Peyer's patch (tissue), 4 donors: ENCODE measurements at regions not wholly inside any gene's neighbourhood (a gene's known extent, or its start where the extent isn't known, plus 50 kb on each side); places are given as distances from the start of the nearest gene placed in this dataset.

ENCODE experiments used
- DNase-seq, 3 donors: peaks; one replicate each; pipeline ENCODE4 v3.0.0-alpha.2; 2017 to 2019
- H3K27ac ChIP-seq, 4 donors: fragments of 200-600 bp; sonication (generic); one replicate each; pipeline ENCODE4 v1.5.1; 2016 to 2019
- H3K27me3 ChIP-seq, 2 donors: fragments of 200-600 bp; sonication (generic); one replicate each; pipeline ENCODE4 v1.5.1; 2019
- H3K36me3 ChIP-seq, 3 donors: fragments of 200-600 bp; sonication (generic); one replicate each; pipeline ENCODE4 v1.5.1; 2016 to 2019
- H3K4me1 ChIP-seq, 4 donors: fragments of 200-600 bp; sonication (generic); one replicate each; pipeline ENCODE4 v1.5.1; 2016 to 2019
- H3K4me3 ChIP-seq, 4 donors: fragments of 200-600 bp; sonication (generic); 1 replicate in 3 of 4; 2 replicates in 1 of 4; pipeline ENCODE4 v1.5.1; 2016 to 2019; ENCODE audit warnings: mild to moderate bottlenecking in 1 of 4
- H3K9me3 ChIP-seq, 4 donors: fragments of 200-600 bp; sonication (generic); one replicate each; pipeline ENCODE4 v1.5.1; 2016 to 2019; ENCODE audit warnings: mild to moderate bottlenecking in 1 of 4
- POLR2A ChIP-seq, 2 donors: fragments of 450-650 bp; IDR thresholded peaks; one replicate each; pipeline ENCODE4 v1.5.1; 2017; ENCODE audit warnings: antibody characterized with exemption in 2 of 2, mild to moderate bottlenecking in 2 of 2, moderate library complexity in 2 of 2
- TF ChIP-seq, protein P1 (sequence below), 6 experiments: fragments of 450-650 bp in 4 of 6; fragments of 200-600 bp in 2 of 6; sonication (generic) in 1 of 6; IDR thresholded peaks; one replicate each; pipeline ENCODE4 v1.5.1; 2017 to 2019; ENCODE audit warnings: antibody characterized with exemption in 6 of 6, mild to moderate bottlenecking in 3 of 6, moderate library complexity in 1 of 6

DNA sequence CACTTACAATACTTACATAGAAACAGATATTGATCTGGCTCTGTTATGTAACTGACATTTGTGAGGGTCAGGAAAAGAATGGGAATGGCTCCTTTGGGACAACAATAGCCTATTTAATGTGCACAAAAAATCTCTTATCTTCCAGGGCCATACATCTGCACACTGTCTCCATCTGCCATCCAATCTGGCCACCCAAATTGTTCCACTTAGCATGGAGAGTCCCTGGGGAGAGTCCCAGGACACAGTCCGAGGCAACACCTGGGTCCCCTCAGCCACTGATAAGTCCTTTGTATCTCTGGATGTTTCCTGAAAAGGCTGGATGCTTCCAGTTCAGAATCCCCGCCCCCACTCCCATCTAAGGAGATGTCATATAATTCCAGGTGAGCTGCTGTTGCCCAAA, 274.2 kb upstream of the NCKAP5 start:
- DNase-seq, result no peak
- TF ChIP-seq POLR2A (IDR thresholded peaks at IDR 0.05), result no peak
- Histone ChIP-seq H3K9me3 (no peaks in the 10 kb centered on the region), H3K27ac (no peak overlapping the region), H3K4me1 (no peaks in the 10 kb centered on the region), H3K36me3 (no peaks in the 10 kb centered on the region), H3K4me3 (no peak overlapping the region), H3K27me3 (no peaks in the 10 kb centered on the region)

DNA sequence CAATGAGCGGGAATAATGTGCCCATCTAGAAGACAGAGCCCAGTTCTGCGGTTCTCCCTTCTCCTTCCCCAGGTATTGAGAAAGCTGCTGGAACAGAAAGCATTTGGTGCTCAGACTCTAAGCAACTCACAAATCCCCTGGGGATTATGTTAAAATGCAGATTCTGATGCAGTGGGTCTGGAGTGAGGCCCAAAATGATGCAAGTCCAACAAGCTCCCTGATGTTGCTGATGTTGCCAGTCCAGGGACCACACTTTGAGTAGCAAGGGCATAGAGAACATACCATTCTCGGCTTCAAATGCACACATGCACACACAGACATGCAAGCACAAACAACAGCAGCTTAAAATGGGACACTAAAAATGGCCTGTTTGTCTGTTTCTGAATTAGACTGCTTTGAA, 274.8 kb upstream of the NCKAP5 start:
- Histone ChIP-seq H3K9me3 (no peaks in the 10 kb centered on the region), H3K36me3 (no peaks in the 10 kb centered on the region), H3K27ac (no peak overlapping the region), H3K27me3 (no peaks in the 10 kb centered on the region), H3K4me1 (no peaks in the 10 kb centered on the region), H3K4me3 (no peak overlapping the region)
- TF ChIP-seq POLR2A (IDR thresholded peaks at IDR 0.05), result no peak
- TF ChIP-seq, protein P1, sequence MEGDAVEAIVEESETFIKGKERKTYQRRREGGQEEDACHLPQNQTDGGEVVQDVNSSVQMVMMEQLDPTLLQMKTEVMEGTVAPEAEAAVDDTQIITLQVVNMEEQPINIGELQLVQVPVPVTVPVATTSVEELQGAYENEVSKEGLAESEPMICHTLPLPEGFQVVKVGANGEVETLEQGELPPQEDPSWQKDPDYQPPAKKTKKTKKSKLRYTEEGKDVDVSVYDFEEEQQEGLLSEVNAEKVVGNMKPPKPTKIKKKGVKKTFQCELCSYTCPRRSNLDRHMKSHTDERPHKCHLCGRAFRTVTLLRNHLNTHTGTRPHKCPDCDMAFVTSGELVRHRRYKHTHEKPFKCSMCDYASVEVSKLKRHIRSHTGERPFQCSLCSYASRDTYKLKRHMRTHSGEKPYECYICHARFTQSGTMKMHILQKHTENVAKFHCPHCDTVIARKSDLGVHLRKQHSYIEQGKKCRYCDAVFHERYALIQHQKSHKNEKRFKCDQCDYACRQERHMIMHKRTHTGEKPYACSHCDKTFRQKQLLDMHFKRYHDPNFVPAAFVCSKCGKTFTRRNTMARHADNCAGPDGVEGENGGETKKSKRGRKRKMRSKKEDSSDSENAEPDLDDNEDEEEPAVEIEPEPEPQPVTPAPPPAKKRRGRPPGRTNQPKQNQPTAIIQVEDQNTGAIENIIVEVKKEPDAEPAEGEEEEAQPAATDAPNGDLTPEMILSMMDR (IDR thresholded peaks at IDR 0.05), result no peak
- DNase-seq, result no peak

DNA sequence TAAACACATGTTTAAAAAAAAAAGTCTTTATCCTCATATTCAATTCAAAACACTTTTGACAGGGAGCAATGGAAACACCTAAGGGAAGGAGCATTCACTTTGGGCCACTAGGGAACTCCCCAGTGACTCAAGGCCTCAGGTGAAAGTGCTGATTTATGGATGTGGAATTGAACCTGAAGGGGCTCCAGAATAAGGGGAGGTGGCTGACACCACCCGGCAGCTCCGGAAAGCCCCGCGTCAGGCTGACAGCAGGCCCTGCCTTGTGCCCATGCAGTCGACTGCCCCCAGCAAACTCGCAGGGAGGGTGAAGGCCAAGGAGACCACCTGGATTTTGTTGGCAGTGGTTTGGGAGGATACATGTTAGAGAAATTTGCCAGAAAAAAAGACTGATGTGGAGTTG, 275.3 kb upstream of the NCKAP5 start:
- no peak for DNase-seq
- Histone ChIP-seq H3K4me1 (no peaks in the 10 kb centered on the region), H3K27me3 (no peaks in the 10 kb centered on the region), H3K9me3 (no peaks in the 10 kb centered on the region), H3K36me3 (no peaks in the 10 kb centered on the region), H3K4me3 (no peak overlapping the region), H3K27ac (no peak overlapping the region)
- TF ChIP-seq, protein P1 (IDR thresholded peaks at IDR 0.05), result no peak
- TF ChIP-seq POLR2A (IDR thresholded peaks at IDR 0.05), result no peak

DNA sequence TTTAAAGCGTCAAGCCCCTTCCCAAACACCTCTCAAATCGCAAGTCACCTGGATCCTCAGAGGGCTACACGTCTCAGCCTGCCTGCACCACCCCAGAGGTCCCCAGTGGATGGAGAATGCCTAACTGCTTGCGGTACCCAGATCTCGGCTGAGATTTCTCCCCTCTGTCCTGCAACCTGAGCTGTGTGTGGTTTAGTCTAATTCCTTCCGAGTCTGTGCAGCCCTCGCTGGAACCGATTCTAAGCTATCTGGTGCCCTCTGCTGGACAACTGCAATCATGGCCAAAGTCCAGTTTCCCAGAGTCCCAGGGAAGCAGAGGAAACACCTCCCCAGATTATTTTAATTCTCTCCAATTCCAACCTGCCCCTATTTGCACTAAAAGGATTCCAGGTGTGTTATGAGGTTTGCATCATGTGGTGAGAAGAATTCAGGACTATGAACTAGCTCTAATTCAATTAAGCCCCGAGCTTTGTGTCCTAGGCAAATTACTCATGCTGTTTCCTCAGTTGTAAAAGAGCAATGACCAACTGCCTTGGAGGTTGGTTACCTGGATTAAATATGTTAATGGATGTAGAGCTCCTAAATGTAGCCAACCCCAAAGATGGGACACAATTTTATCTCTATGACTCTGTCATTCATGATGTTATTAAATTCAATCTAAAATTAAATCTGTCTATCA, 276.1 kb upstream of the NCKAP5 start:
- peak; percentile 40 to 87 (median 59) for DNase-seq
- H3K27ac ChIP-seq, result no peak overlapping the region
- H3K36me3 ChIP-seq, result no peaks in the 10 kb centered on the region
- no peaks in the 10 kb centered on the region for H3K9me3 ChIP-seq
- no peaks in the 10 kb centered on the region for H3K4me1 ChIP-seq
- H3K27me3 ChIP-seq, result no peaks in the 10 kb centered on the region
- TF ChIP-seq POLR2A (IDR thresholded peaks at IDR 0.05), result no peak
- TF ChIP-seq, protein P1 (IDR thresholded peaks at IDR 0.05), result peak; percentile 42 to 81 (median 76)
- H3K4me3 ChIP-seq, result no peak overlapping the region

DNA sequence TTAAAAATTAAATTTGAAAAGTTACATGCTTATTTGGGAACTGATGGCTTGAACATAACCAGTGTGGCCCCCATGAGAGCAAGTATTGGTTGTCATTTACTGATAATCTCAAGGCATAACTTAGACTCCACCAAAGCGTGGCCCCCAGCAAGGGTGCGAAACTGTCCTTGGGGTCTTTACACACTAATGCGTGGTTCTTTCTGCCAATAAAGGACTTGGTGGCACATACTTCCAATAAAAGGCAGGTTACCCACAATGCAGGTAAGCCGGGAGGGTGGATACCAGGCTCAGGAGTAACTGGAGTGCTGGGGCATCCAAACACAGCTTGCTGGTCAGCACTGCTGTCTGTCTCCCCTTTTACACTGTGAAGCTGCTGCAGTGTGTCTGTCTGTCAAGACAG, 278.2 kb upstream of the NCKAP5 start:
- Histone ChIP-seq H3K27me3 (no peaks in the 10 kb centered on the region), H3K9me3 (no peaks in the 10 kb centered on the region), H3K4me1 (no peaks in the 10 kb centered on the region), H3K36me3 (no peaks in the 10 kb centered on the region), H3K27ac (no peak overlapping the region), H3K4me3 (no peak overlapping the region)
- TF ChIP-seq POLR2A (IDR thresholded peaks at IDR 0.05), result no peak
- TF ChIP-seq, protein P1 (IDR thresholded peaks at IDR 0.05), result no peak
- DNase-seq, result no peak

DNA sequence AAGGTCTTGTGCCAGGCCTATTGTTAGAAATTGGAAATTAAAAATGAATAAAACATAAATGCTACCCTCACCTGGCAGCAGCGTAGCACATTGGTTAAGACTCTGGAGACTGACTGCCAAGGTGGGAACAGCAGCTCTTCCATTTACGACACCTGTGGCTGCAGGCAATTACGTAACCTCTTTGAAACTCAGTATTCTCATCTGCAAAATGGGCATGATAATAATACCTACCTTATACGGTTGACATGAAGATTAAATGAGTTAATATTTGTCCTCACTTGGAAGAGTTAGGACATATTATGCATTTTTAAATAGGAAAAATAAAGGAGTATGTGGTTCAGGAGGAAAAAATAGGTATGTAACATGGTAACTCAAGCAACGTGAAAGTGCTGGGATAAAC, 279.3 kb upstream of the NCKAP5 start:
- TF ChIP-seq POLR2A (IDR thresholded peaks at IDR 0.05), result no peak
- TF ChIP-seq, protein P1 (IDR thresholded peaks at IDR 0.05), result no peak
- no peak overlapping the region for H3K27ac ChIP-seq
- no peaks in the 10 kb centered on the region for H3K36me3 ChIP-seq
- DNase-seq, result no peak
- H3K9me3 ChIP-seq, result no peaks in the 10 kb centered on the region
- no peak overlapping the region for H3K4me3 ChIP-seq
- no peaks in the 10 kb centered on the region for H3K27me3 ChIP-seq
- no peaks in the 10 kb centered on the region for H3K4me1 ChIP-seq
